WERI-Rb-1 (cell line): ENCODE measurements at regions not wholly inside any gene's neighbourhood (a gene's known extent, or its start where the extent isn't known, plus 50 kb on each side); places are given as distances from the start of the nearest gene placed in this dataset.
A peak's percentile ranks its signal among the peaks of the same experiment; 100 is the strongest.

ENCODE experiments used
- DNase-seq: peaks from one replicate; pipeline ENCODE4 v3.0.0-alpha.2; 2020
- H3K27ac ChIP-seq: fragments of 250-450 bp; sonication (Bioruptor Pico); 2 replicates; pipeline ENCODE4 v1.5.1; 2020; ENCODE audit warnings: mild to moderate bottlenecking, moderate library complexity
- H3K27me3 ChIP-seq: fragments of 250-450 bp; sonication (Bioruptor Pico); 2 replicates; pipeline ENCODE4 v1.5.1; 2021; ENCODE audit warnings: mild to moderate bottlenecking, low read depth, moderate library complexity; ENCODE audit not compliant: insufficient read depth, severe bottlenecking
- H3K36me3 ChIP-seq: fragments of 250-450 bp; sonication (Bioruptor Pico); 2 replicates; pipeline ENCODE4 v1.5.1; 2020; ENCODE audit warnings: mild to moderate bottlenecking, moderate library complexity
- H3K4me3 ChIP-seq: 2 replicates; pipeline ENCODE4 v1.5.1; 2011; ENCODE audit warnings: low read depth, mild to moderate bottlenecking, control low read depth, low read length
- H3K9me3 ChIP-seq: fragments of 250-450 bp; sonication (Bioruptor Pico); 2 replicates; pipeline ENCODE4 v1.5.1; 2021; ENCODE audit warnings: mild to moderate bottlenecking, moderate library complexity; ENCODE audit not compliant: severe bottlenecking
- CTCF ChIP-seq: IDR thresholded peaks from 2 replicates; pipeline ENCODE4 v1.5.1; 2011; ENCODE audit warnings: low read depth, mild to moderate bottlenecking, control low read depth, inconsistent platforms, low read length

GRCh38 chr11:15589070-15589626 is 474.4 kb downstream of the INSC start:
- peak; percentile 46 for DNase-seq
- Histone ChIP-seq H3K4me3 (no peak overlapping the region), H3K36me3 (no peaks in the 10 kb centered on the region), H3K9me3 (no peaks in the 10 kb centered on the region), H3K27me3 (peaks cover 77% of the 10 kb centered on the region), H3K27ac (no peak overlapping the region)
- no peak for TF ChIP-seq CTCF

GRCh38 chr11:15590132-15590531 is 475.4 kb downstream of the INSC start:
- no peak for DNase-seq
- TF ChIP-seq CTCF = no peak
- Histone ChIP-seq H3K4me3 (no peak overlapping the region), H3K36me3 (no peaks in the 10 kb centered on the region), H3K9me3 (no peaks in the 10 kb centered on the region), H3K27me3 (peaks cover 76% of the 10 kb centered on the region), H3K27ac (no peak overlapping the region)

- no peaks in the 10 kb centered on the region for H3K36me3 ChIP-seq
- peaks cover 69% of the 10 kb centered on the region for H3K27me3 ChIP-seq
- TF ChIP-seq CTCF = no peak
- H3K9me3 ChIP-seq = no peaks in the 10 kb centered on the region
- no peak for DNase-seq
- no peak overlapping the region for H3K4me3 ChIP-seq
- no peak overlapping the region for H3K27ac ChIP-seq
These were observed 476.4 kb downstream of the INSC start for GRCh38 chr11:15591112-15591537.

- no peaks in the 10 kb centered on the region for H3K9me3 ChIP-seq
- no peak overlapping the region for H3K27ac ChIP-seq
- peaks cover 61% of the 10 kb centered on the region for H3K27me3 ChIP-seq
- no peak for DNase-seq
- no peaks in the 10 kb centered on the region for H3K36me3 ChIP-seq
- no peak for TF ChIP-seq CTCF
- no peak overlapping the region for H3K4me3 ChIP-seq
These were observed 479.9 kb downstream of the INSC start for GRCh38 chr11:15594607-15595006.

- TF ChIP-seq CTCF = no peak
- no peak overlapping the region for H3K4me3 ChIP-seq
- no peak for DNase-seq
- no peaks in the 10 kb centered on the region for H3K36me3 ChIP-seq
- H3K27me3 ChIP-seq = peaks cover 46% of the 10 kb centered on the region
- H3K9me3 ChIP-seq = no peaks in the 10 kb centered on the region
- no peak overlapping the region for H3K27ac ChIP-seq
These were observed 484.7 kb downstream of the INSC start for GRCh38 chr11:15599376-15599775.

- Histone ChIP-seq H3K27ac (no peak overlapping the region), H3K36me3 (no peaks in the 10 kb centered on the region), H3K4me3 (no peak overlapping the region), H3K9me3 (no peaks in the 10 kb centered on the region), H3K27me3 (peaks cover 47% of the 10 kb centered on the region)
- DNase-seq = no peak
- TF ChIP-seq CTCF = no peak
These were observed 487.3 kb downstream of the INSC start for GRCh38 chr11:15602047-15602446.
